Heart left ventricle (tissue), 16 donors: ENCODE measurements at regions not wholly inside any gene's neighbourhood (a gene's known extent, or its start where the extent isn't known, plus 50 kb on each side); places are given as distances from the start of the nearest gene placed in this dataset.

Source experiments
- ATAC-seq, 4 donors: fragments of 200-7000 bp; cut with Tn5 transposase; one replicate each; pipeline ENCODE4 v1.9.1; 2020 to 2022; ENCODE audit warnings: moderate library complexity in 4 of 4, mild to moderate bottlenecking in 3 of 4, moderate number of reproducible peaks in 1 of 4
- DNase-seq, 5 donors: peaks; one replicate each; pipeline ENCODE4 v3.0.0-alpha.2; 2020
- H3K27ac ChIP-seq, 12 donors: fragments of 200-600 bp; sonication (generic) in 4 of 12; one replicate each; pipeline versions ENCODE4 v1.5.0 to v1.8.0; 2016 to 2022; ENCODE audit warnings: mild to moderate bottlenecking in 2 of 12
- H3K27me3 ChIP-seq, 9 donors: fragments of 200-600 bp; sonication (generic) in 2 of 9; one replicate each; pipeline versions ENCODE4 v1.5.1 to v1.8.0; 2016 to 2022; ENCODE audit warnings: mild to moderate bottlenecking in 3 of 9
- H3K36me3 ChIP-seq, 9 donors: fragments of 200-600 bp; sonication (generic) in 2 of 9; one replicate each; pipeline versions ENCODE4 v1.5.0 to v1.8.0; 2018 to 2022; ENCODE audit warnings: mild to moderate bottlenecking in 2 of 9
- H3K4me1 ChIP-seq, 12 donors: fragments of 200-600 bp; sonication (generic) in 4 of 12; one replicate each; pipeline versions ENCODE4 v1.5.0 to v1.8.0; 2016 to 2022; ENCODE audit warnings: mild to moderate bottlenecking in 3 of 12
- H3K4me3 ChIP-seq, 12 donors: fragments of 200-600 bp; sonication (generic) in 4 of 12; one replicate each; pipeline versions ENCODE4 v1.5.0 to v1.8.0; 2017 to 2022; ENCODE audit warnings: mild to moderate bottlenecking in 9 of 12, moderate library complexity in 4 of 12
- H3K9me3 ChIP-seq, 12 donors: fragments of 200-600 bp; sonication (generic) in 4 of 12; one replicate each; pipeline versions ENCODE4 v1.5.0 to v1.8.0; 2016 to 2022; ENCODE audit warnings: mild to moderate bottlenecking in 1 of 12
- POLR2A ChIP-seq, 2 donors: fragments of 450-650 bp; IDR thresholded peaks; one replicate each; pipeline ENCODE4 v1.6.1; 2017; ENCODE audit warnings: antibody characterized with exemption in 2 of 2, mild to moderate bottlenecking in 2 of 2, moderate library complexity in 2 of 2
- WGBS, 4 donors: extraction: QIAGEN DNeasy Blood & Tissue Kit in 2 of 4; methylation state at CpG; one replicate each; pipeline versions ENCODE4 v1.1.5 to v1.1.7; 2013 to 2018; 5-methylcytosine and 5-hydroxymethylcytosine counted together
- intact Hi-C, 10 donors: fragments of 100-400 bp; cut with DNase I; formaldehyde crosslinking; loops; one replicate each; pipeline versions ENCODE4 v1.11.1 to v1.14.2; 2022
- TF ChIP-seq, protein P1 (sequence below), 12 donors: fragments of 200-600 bp; sonication (generic) in 4 of 12; IDR thresholded peaks; one replicate each; pipeline versions ENCODE4 v1.5.0 to v1.8.0; 2018 to 2022; ENCODE audit warnings: antibody characterized with exemption in 12 of 12, mild to moderate bottlenecking in 5 of 12
- donor health status: ischemic (EF 13 %, LVEDD 7.1; RV severe dilation, severe dysfunction).
- donor health status: healthy with polysubstance abuse.
- donor health status: DM: no; HTN: yes; CAD: no.
- donor health status: DM: no; HTN: no; CAD: no.
- donor health status: ischemic (EF 25% LVEDD 6.9; RV normal size, moderate dysfunction).
- donor health status: ischemic (EF 25% LVEDD 5.7; RV mildly dilated, moderate dysfunction).
- donor health status: healthy.
- donor health status: DM: yes; HTN: yes; CAD: no.
- donor health status: ischemic (EF 35%, LVEDD 5.7; RV mildly dilated, moderate dysfunction).
- donor health status: nonischemic (EF 11% LVEDD 7.7; RV severe dilation, severe dysfunction).
- donor health status: DM: yes; HTN: yes; CAD: no.
- donor health status: PGD.
- donor health status: ischemic (EF 29% LVEDD 5.4; RV normal size, mild dysfunction).
- donor health status: nonischemic (EF 23%, LVEDD 6.1; RV moderate dilation, normal function).

DNA sequence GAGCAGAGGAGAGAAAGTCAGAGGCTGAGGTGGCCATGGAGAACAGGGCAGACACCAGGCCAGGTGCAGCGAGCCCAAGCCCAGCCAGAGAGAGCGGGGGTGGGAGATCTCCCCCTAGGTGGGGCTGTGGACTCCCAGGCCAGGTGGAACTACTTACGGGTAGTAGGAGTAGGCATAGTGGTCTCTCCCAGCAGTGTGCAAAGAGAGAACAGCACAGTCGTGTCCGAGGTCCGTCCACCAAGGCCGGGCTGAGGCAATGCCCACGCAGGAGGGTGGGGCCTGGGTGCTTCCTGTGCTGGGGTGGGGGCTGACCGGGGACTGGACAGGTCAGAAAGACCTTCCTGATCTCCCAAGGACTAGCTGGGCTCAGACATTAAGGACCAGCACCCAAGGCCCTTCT, 263.7 kb downstream of the PTPRU start:
- 78 to 85% (median 82%) methylated on average over 9 of the region's 9 CpGs for WGBS, 4 donors
- Histone ChIP-seq H3K27ac (no peak overlapping the region), H3K4me1 (peaks cover 0 to 6% (median 0%) of the 10 kb centered on the region in 12 donors), H3K9me3 (peaks cover 0 to 19% (median 8%) of the 10 kb centered on the region in 12 donors), H3K4me3 (no peak overlapping the region), H3K36me3 (no peaks in the 10 kb centered on the region), H3K27me3 (peaks cover 0 to 40% (median 8%) of the 10 kb centered on the region in 9 donors)
- no peak for DNase-seq
- ATAC-seq: peak in 1 of 4 donors; percentile 21
- TF ChIP-seq POLR2A (IDR thresholded peaks at IDR 0.05): no peak
- TF ChIP-seq, protein P1, sequence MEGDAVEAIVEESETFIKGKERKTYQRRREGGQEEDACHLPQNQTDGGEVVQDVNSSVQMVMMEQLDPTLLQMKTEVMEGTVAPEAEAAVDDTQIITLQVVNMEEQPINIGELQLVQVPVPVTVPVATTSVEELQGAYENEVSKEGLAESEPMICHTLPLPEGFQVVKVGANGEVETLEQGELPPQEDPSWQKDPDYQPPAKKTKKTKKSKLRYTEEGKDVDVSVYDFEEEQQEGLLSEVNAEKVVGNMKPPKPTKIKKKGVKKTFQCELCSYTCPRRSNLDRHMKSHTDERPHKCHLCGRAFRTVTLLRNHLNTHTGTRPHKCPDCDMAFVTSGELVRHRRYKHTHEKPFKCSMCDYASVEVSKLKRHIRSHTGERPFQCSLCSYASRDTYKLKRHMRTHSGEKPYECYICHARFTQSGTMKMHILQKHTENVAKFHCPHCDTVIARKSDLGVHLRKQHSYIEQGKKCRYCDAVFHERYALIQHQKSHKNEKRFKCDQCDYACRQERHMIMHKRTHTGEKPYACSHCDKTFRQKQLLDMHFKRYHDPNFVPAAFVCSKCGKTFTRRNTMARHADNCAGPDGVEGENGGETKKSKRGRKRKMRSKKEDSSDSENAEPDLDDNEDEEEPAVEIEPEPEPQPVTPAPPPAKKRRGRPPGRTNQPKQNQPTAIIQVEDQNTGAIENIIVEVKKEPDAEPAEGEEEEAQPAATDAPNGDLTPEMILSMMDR (IDR thresholded peaks at IDR 0.05): no peak
- intact Hi-C loops: no loop called here

DNA sequence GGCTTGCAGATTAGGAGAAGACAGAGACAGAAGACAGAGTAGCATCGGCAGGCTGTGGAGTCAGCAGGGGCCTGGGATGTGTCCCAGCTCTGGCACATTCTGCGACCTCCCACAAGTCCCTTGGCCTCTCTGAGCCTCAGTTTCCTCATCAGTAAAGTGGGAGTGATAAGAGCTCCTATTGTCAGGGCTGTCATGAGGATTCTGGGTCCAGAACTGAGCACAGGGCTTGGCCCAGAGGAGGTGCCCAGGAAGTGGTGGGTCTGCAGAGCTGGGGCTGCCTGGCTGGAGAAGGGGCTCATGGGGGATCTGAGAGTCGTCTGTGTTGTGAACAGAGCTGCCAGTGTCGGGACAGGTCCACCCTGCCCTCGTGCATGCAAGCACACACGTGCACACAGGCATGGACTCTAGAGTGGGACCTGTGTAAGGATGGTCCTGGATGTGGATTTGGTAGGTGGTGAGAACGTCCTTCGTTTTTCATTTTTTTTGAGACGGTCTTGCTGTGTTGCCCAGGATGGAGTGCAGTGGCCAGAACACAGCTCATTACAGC, 262.9 kb downstream of the PTPRU start:
- peaks cover 0 to 40% (median 9%) of the 10 kb centered on the region in 9 donors for H3K27me3 ChIP-seq
- peaks cover 0 to 3% (median 0%) of the 10 kb centered on the region in 12 donors for H3K4me1 ChIP-seq
- no peaks in the 10 kb centered on the region for H3K36me3 ChIP-seq
- intact Hi-C loops: no loop called here
- TF ChIP-seq, protein P1 (IDR thresholded peaks at IDR 0.05): no peak
- TF ChIP-seq POLR2A (IDR thresholded peaks at IDR 0.05): no peak
- H3K4me3 ChIP-seq: no peak overlapping the region
- peaks cover 0 to 24% (median 9%) of the 10 kb centered on the region in 12 donors for H3K9me3 ChIP-seq
- WGBS, 4 donors: 70 to 82% (median 79%) methylated on average over 9 of the region's 9 CpGs
- ATAC-seq: no peak
- no peak overlapping the region for H3K27ac ChIP-seq
- no peak for DNase-seq

DNA sequence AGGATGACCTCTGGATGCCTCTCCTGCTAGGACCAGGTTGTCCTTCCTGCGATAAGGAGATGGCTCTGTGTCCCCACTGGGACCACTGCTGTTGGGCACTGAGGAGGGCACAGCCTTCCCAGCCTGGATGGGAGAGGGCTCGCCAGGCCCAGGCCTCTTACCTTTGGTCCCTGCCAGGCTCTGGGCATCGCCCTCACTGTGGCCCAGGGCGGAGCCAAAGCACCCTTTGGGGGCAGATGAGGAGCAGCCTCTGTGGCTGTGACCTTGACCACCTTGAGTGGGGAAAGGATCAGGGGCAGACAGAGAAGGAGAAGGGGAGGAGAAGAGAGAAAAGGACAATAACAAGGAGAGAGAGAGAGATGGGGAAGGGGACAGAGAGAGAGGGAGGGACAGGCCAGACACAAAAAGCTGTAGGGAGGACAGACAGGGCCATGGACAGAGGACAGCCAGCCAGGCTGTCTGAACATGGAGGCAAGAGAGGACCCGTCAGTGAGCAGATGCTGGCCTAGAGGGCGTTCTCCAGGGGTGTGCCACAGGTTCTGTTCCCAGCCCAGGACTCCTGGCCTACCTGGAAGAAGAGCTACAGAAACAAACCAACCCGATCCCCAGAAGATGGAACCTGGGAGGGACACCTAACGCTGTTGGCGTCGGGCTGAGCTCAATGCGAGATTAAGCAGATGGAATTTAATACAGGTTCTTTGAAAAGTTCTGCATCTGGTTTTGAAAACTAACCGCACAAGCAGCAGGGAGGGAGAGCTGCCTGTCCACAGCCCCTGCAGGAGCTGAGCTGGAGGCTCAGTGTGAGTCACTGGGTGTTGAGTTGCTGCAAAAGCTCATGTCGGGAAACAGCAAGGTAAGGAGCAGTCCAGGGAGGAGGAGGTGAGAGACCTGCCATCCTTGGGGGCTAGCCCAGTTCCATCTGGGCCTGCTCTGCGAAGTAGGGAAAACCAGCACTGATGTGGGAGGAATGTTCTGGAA, 262.1 kb downstream of the PTPRU start:
- Histone ChIP-seq H3K9me3 (peaks cover 0 to 24% (median 9%) of the 10 kb centered on the region in 12 donors), H3K27ac (no peak overlapping the region), H3K4me1 (no peaks in the 10 kb centered on the region), H3K27me3 (peaks cover 0 to 40% (median 9%) of the 10 kb centered on the region in 9 donors), H3K4me3 (no peak overlapping the region), H3K36me3 (no peaks in the 10 kb centered on the region)
- TF ChIP-seq, protein P1 (IDR thresholded peaks at IDR 0.05): no peak
- TF ChIP-seq POLR2A (IDR thresholded peaks at IDR 0.05): no peak
- intact Hi-C loops: no loop called here
- 69 to 74% (median 71%) methylated on average over 14 of the region's 14 CpGs for WGBS, 4 donors
- DNase-seq (no peak), ATAC-seq (no peak)
